ENCODE measurements at regions not wholly inside any gene's neighbourhood (a gene's known extent, or its start where the extent isn't known, plus 50 kb on each side); places are given as distances from the start of the nearest gene placed in this dataset.

DNA sequence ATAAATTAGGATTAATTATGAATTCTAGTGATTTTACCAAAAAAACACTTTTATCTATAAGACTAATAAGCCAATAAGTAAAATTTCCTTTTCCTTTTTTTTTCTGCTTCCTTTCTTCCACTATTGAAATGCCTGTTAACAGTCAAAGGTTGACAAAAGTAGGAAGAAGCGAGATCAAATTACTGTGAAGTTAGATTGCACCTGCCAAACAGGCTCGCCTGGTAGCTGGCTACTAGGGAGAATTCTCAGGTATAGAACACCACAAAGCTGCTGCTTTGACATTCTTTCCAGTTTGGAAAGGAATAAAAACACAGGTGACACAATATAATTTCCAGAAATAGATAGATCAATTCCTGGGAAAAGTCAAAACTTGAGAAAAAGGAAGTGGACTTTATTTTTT lies 749.0 kb downstream of the NSUN3 start:
- TF ChIP-seq GATA2 (IDR thresholded peaks at IDR 0.05; ENCODE audit: low read depth, low read length) (no peak), GATA3 (IDR thresholded peaks at IDR 0.05; ENCODE audit: low read depth, low read length) (no peak)
